HG03175 (cell line): ENCODE measurements at regions not wholly inside any gene's neighbourhood (a gene's known extent, or its start where the extent isn't known, plus 50 kb on each side); places are given as distances from the start of the nearest gene placed in this dataset.
"Not testable (repeated sequence)": the region's sequence is repeated elsewhere in the genome, so short reads cannot be mapped to it uniquely, and the experiment has no call there.

ENCODE experiments used
- ATAC-seq: cut with Tn5 transposase; IDR thresholded peaks from one replicate; pipeline ENCODE4 v1.9.1; 2021; ENCODE audit warnings: mild to moderate bottlenecking, moderate library complexity; ENCODE audit not compliant: unreplicated experiment

GRCh38 chr7:152905949-152906348 lies 146.4 kb downstream of the ACTR3B start:
- ATAC-seq, result no peak

- ATAC-seq, result no peak
These were observed 147.7 kb downstream of the ACTR3B start for GRCh38 chr7:152907042-152907761.

GRCh38 chr7:152909280-152909679 lies 149.7 kb downstream of the ACTR3B start:
- ATAC-seq, result no peak

GRCh38 chr7:152909683-152910544 lies 150.4 kb downstream of the ACTR3B start:
- no peak for ATAC-seq

- ATAC-seq, result no peak
These were observed 151.1 kb downstream of the ACTR3B start for GRCh38 chr7:152910545-152911225.

GRCh38 chr7:152911226-152911560 lies 151.6 kb downstream of the ACTR3B start:
- ATAC-seq, result no peak

- no peak for ATAC-seq
These were observed 152.4 kb downstream of the ACTR3B start for GRCh38 chr7:152911922-152912321.

- no peak for ATAC-seq
These were observed 153.0 kb downstream of the ACTR3B start for GRCh38 chr7:152912511-152912910.

GRCh38 chr7:152913492-152913891 lies 153.9 kb downstream of the ACTR3B start:
- no peak for ATAC-seq

GRCh38 chr7:152914014-152914844 lies 154.7 kb downstream of the ACTR3B start:
- no peak for ATAC-seq

GRCh38 chr7:152914845-152915102 lies 155.2 kb downstream of the ACTR3B start:
- not testable (repeated sequence) for ATAC-seq

GRCh38 chr7:152922318-152923081 lies 162.9 kb downstream of the ACTR3B start:
- ATAC-seq, result no peak

GRCh38 chr7:152923711-152924110 lies 164.2 kb downstream of the ACTR3B start:
- no peak for ATAC-seq

GRCh38 chr7:152924238-152924637 lies 164.7 kb downstream of the ACTR3B start:
- ATAC-seq, result no peak

GRCh38 chr7:152924826-152925411 lies 165.4 kb downstream of the ACTR3B start:
- ATAC-seq, result no peak

- ATAC-seq, result no peak
These were observed 166.0 kb downstream of the ACTR3B start for GRCh38 chr7:152925412-152926147.

- ATAC-seq, result no peak
These were observed 172.1 kb downstream of the ACTR3B start for GRCh38 chr7:152931633-152932032.

- no peak for ATAC-seq
These were observed 177.7 kb downstream of the ACTR3B start for GRCh38 chr7:152937282-152937681.

- ATAC-seq, result not testable (repeated sequence)
These were observed 187.1 kb downstream of the ACTR3B start for GRCh38 chr7:152946616-152947015.
